AML-193 (cell line): ENCODE measurements at regions not wholly inside any gene's neighbourhood (a gene's known extent, or its start where the extent isn't known, plus 50 kb on each side); places are given as distances from the start of the nearest gene placed in this dataset.

Experiments
- DNase-seq, 2 experiments: peaks; one replicate each; lab custom pipeline; 2025; lab: John Stamatoyannopoulos, UW

GRCh38 chr17:68812876-68813584, 142.2 kb downstream of the ABCA8 start:
- DNase-seq, result no peak

GRCh38 chr17:68809148-68809547, 146.0 kb downstream of the ABCA8 start:
- no peak for DNase-seq

GRCh38 chr17:68807998-68808772, 147.0 kb downstream of the ABCA8 start:
- no peak for DNase-seq

- DNase-seq, result no peak
Observed at GRCh38 chr17:68805609-68806008, 149.6 kb downstream of the ABCA8 start.

GRCh38 chr17:68804777-68805520, 150.2 kb downstream of the ABCA8 start:
- no peak for DNase-seq

GRCh38 chr17:68803164-68803929, 151.8 kb downstream of the ABCA8 start:
- no peak for DNase-seq

- DNase-seq, result no peak
Observed at GRCh38 chr17:68801335-68802247, 153.6 kb downstream of the ABCA8 start.

- no peak for DNase-seq
Observed at GRCh38 chr17:68800751-68801150, 154.4 kb downstream of the ABCA8 start.

- DNase-seq, result peak; percentile 52 to 56
Observed at GRCh38 chr17:68794636-68795434, 160.4 kb downstream of the ABCA8 start.

- no peak for DNase-seq
Observed at GRCh38 chr17:68792873-68793272, 162.3 kb downstream of the ABCA8 start.

- DNase-seq, result no peak
Observed at GRCh38 chr17:68792042-68792685, 163.0 kb downstream of the ABCA8 start.

- no peak for DNase-seq
Observed at GRCh38 chr17:68790931-68791330, 164.3 kb downstream of the ABCA8 start.

GRCh38 chr17:68790492-68790891, 164.7 kb downstream of the ABCA8 start:
- no peak for DNase-seq

- no peak for DNase-seq
Observed at GRCh38 chr17:68789203-68789962, 165.8 kb downstream of the ABCA8 start.

GRCh38 chr17:68785565-68786486, 169.4 kb downstream of the ABCA8 start:
- no peak for DNase-seq

- DNase-seq, result no peak
Observed at GRCh38 chr17:68784431-68784830, 170.8 kb downstream of the ABCA8 start.

- no peak for DNase-seq
Observed at GRCh38 chr17:68783861-68784260, 171.3 kb downstream of the ABCA8 start.

GRCh38 chr17:68782789-68783188, 172.4 kb downstream of the ABCA8 start:
- no peak for DNase-seq
